SK-N-MC (cell line): ENCODE measurements at regions not wholly inside any gene's neighbourhood (a gene's known extent, or its start where the extent isn't known, plus 50 kb on each side); places are given as distances from the start of the nearest gene placed in this dataset.

Experiments
- EZH2 ChIP-seq: fragments of 200-600 bp; sonication (generic); IDR thresholded peaks from one replicate; pipeline ENCODE4 v1.6.1; 2017; ENCODE audit warnings: antibody characterized with exemption
- FOXP2 ChIP-seq: optimal IDR thresholded peaks from 2 replicates; pipeline ENCODE3; 2011; ENCODE audit warnings: mild to moderate bottlenecking, moderate library complexity; ENCODE audit not compliant: insufficient read depth; ENCODE audit errors: extremely low read length, control extremely low read depth
- POLR2AphosphoS5 ChIP-seq: IDR thresholded peaks from 2 replicates; pipeline ENCODE4 v1.6.1; 2012; ENCODE audit warnings: mild to moderate bottlenecking, low read depth, low read length, borderline replicate concordance

DNA sequence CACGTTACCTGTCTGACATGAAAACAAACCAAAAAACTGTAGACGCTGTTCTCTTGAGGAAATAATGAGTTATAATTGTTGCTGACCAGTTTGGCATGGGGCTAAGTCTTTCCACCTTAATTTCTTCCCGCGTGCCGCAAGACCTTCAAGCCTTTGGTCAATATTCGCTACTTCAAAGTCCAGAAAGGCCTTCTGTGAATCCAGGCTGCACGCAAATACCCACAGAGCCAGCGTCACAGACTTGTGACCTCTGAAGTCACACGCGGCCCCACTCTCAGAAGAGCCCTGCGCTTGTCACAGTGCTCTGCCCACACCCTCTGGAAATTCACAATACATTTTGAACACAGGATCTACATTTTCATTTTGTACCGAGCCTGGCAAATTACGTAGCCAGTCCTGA is 275.2 kb downstream of the SHQ1 start:
- TF ChIP-seq EZH2 (no peak), POLR2AphosphoS5 (no peak), FOXP2 (no peak)
